Thymus (tissue), 11 donors: ENCODE measurements at regions not wholly inside any gene's neighbourhood (a gene's known extent, or its start where the extent isn't known, plus 50 kb on each side); places are given as distances from the start of the nearest gene placed in this dataset.

Source experiments
- DNase-seq, 9 donors: peaks; one replicate each; pipeline ENCODE4 v3.0.0-alpha.2; 2013; ENCODE audit warnings: low spot score in 9 of 9, low read depth in 6 of 9, missing footprints in 1 of 9
- H3K27ac ChIP-seq, 2 donors: one replicate each; pipeline ENCODE4 v1.5.1; 2013; ENCODE audit warnings: control low read depth in 1 of 2, low read depth in 1 of 2, low read length in 1 of 2, mild to moderate bottlenecking in 1 of 2, moderate library complexity in 1 of 2
- H3K27me3 ChIP-seq, 2 donors: one replicate each; pipeline ENCODE4 v1.5.1; 2013; ENCODE audit warnings: low read length in 1 of 2; ENCODE audit not compliant: control insufficient read depth in 2 of 2, insufficient read depth in 1 of 2
- H3K36me3 ChIP-seq, 2 donors: one replicate each; pipeline ENCODE4 v1.5.1; 2013; ENCODE audit warnings: low read length in 1 of 2, mild to moderate bottlenecking in 1 of 2, moderate library complexity in 1 of 2; ENCODE audit not compliant: control insufficient read depth in 2 of 2, insufficient read depth in 2 of 2
- H3K4me1 ChIP-seq, 2 donors: one replicate each; pipeline ENCODE4 v1.5.1; 2013; ENCODE audit warnings: low read length in 2 of 2; ENCODE audit not compliant: control insufficient read depth in 2 of 2, insufficient read depth in 2 of 2
- H3K4me3 ChIP-seq, 2 donors: one replicate each; pipeline ENCODE4 v1.5.1; 2013; ENCODE audit warnings: low read length in 2 of 2, control low read depth in 1 of 2, mild to moderate bottlenecking in 1 of 2
- H3K9me3 ChIP-seq, 2 donors: one replicate each; pipeline ENCODE4 v1.5.1; 2013; ENCODE audit warnings: low read length in 1 of 2, mild to moderate bottlenecking in 1 of 2; ENCODE audit not compliant: control insufficient read depth in 2 of 2, insufficient read depth in 1 of 2
- WGBS: extraction: QIAGEN DNeasy Blood & Tissue Kit; methylation state at CpG from one replicate; pipeline ENCODE4 v1.1.7; 2013; 5-methylcytosine and 5-hydroxymethylcytosine counted together
- donor health status: healthy.

DNA sequence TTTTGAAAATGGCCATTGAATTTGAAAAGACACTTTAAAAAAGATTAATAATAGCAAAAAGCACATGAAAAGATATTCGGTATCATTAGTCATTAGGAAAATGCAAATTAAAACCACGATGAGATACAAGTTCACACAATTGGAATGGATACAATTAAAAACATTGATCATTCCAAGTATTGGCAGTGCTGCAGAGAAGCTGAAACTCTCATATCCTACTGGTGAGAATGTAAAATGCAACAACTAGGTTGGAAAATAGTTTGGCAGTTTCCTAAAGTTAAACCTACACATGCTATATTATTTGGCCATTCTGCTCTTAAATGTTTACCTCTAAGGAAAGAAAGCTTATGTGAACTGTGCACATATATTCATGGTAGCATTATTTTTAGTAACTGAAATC, 838.7 kb upstream of the PRMT6 start:
- Histone ChIP-seq H3K27me3 (no peaks in the 10 kb centered on the region), H3K36me3 (no peaks in the 10 kb centered on the region), H3K4me3 (no peak overlapping the region), H3K27ac (no peak overlapping the region), H3K4me1 (no peaks in the 10 kb centered on the region), H3K9me3 (no peaks in the 10 kb centered on the region)
- 77% methylated on average over 2 of the region's 2 CpGs for WGBS
- DNase-seq: no peak

DNA sequence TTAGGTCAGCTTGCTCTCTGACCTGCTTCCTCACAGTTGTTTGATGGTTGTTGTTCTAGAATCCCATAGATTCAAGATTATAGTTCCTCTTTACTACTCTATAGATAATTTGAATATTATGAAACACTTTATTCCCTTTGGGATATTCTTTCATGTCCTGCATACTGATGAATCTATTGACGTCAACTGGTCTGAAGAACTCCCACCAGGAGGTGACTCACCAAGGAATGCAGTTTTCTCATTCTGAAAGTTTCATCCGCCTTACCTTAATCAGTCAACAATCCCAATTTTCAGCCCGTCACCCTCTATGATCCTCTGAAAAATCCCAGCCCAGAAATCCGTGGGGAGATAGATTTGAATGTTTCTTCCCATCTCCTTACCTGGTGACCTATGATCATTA, 834.1 kb upstream of the PRMT6 start:
- Histone ChIP-seq H3K36me3 (no peaks in the 10 kb centered on the region), H3K4me1 (no peaks in the 10 kb centered on the region), H3K9me3 (no peaks in the 10 kb centered on the region), H3K27ac (no peak overlapping the region), H3K4me3 (no peak overlapping the region), H3K27me3 (no peaks in the 10 kb centered on the region)
- DNase-seq: no peak
- WGBS: 93% methylated on average over 4 of the region's 4 CpGs

- no peak for DNase-seq
- no peak overlapping the region for H3K4me3 ChIP-seq
- no peaks in the 10 kb centered on the region for H3K36me3 ChIP-seq
- no peaks in the 10 kb centered on the region for H3K27me3 ChIP-seq
- H3K4me1 ChIP-seq: no peaks in the 10 kb centered on the region
- WGBS: 97% methylated on average over 1 of the region's 1 CpG
- no peak overlapping the region for H3K27ac ChIP-seq
- H3K9me3 ChIP-seq: no peaks in the 10 kb centered on the region
Measured at GRCh38 chr1:106223213-106223612, 833.3 kb upstream of the PRMT6 start.

DNA sequence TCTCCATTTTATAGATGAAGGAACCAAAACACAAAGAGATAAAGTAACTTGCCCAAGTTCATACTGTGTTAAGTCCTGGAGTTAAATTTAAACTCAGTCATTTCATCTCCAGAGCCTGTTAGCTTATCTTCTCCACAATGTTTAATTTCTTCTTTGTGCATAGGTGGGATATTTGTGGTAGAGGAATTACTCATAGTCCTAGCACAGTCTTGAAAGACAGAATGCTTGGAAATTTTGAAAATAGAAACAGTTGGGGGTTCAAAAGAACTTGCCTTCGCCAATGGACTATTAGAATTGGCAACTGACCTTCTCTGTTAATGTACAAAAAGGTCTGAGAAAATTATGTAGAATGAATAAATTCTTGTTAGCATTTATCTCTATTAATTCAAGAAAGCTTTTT, 832.0 kb upstream of the PRMT6 start:
- DNase-seq: no peak
- Histone ChIP-seq H3K4me3 (no peak overlapping the region), H3K4me1 (no peaks in the 10 kb centered on the region), H3K27ac (no peak overlapping the region), H3K27me3 (no peaks in the 10 kb centered on the region), H3K9me3 (no peaks in the 10 kb centered on the region), H3K36me3 (no peaks in the 10 kb centered on the region)
- WGBS: 85% methylated on average over 1 of the region's 1 CpG

GRCh38 chr1:106225403-106225802, 831.1 kb upstream of the PRMT6 start:
- no peaks in the 10 kb centered on the region for H3K27me3 ChIP-seq
- H3K4me3 ChIP-seq: no peak overlapping the region
- WGBS: 87% methylated on average over 3 of the region's 3 CpGs
- DNase-seq: no peak
- no peak overlapping the region for H3K27ac ChIP-seq
- H3K4me1 ChIP-seq: no peaks in the 10 kb centered on the region
- H3K36me3 ChIP-seq: no peaks in the 10 kb centered on the region
- no peaks in the 10 kb centered on the region for H3K9me3 ChIP-seq

DNA sequence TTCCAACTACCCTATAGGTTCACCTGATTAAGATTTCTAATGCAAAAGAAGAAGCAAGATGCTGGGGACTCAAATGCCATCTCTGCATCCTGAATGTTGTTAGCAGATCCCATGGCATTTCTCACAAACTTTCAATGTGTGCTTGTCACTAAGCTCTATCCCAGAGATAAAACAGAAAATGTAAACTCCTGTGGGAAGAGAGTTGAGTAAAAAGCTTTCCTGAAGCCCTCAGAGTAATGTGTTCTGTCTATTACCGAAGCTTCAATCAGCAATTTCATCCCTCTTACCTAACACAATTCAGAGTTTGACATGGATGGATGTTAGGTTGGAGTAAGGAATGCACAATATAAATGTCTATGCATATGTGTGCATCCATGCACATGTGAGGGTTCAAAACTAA, 829.9 kb upstream of the PRMT6 start:
- Histone ChIP-seq H3K27me3 (no peaks in the 10 kb centered on the region), H3K27ac (no peak overlapping the region), H3K4me1 (no peaks in the 10 kb centered on the region), H3K36me3 (no peaks in the 10 kb centered on the region), H3K4me3 (no peak overlapping the region), H3K9me3 (no peaks in the 10 kb centered on the region)
- no peak for DNase-seq
- WGBS: 86% methylated on average over 1 of the region's 1 CpG

GRCh38 chr1:106232128-106232527, 824.3 kb upstream of the PRMT6 start:
- Histone ChIP-seq H3K4me3 (no peak overlapping the region), H3K9me3 (peaks cover 0 to 2% of the 10 kb centered on the region in 2 donors), H3K4me1 (no peaks in the 10 kb centered on the region), H3K27ac (no peak overlapping the region), H3K36me3 (no peaks in the 10 kb centered on the region), H3K27me3 (no peaks in the 10 kb centered on the region)
- DNase-seq: no peak
- WGBS: 93% methylated on average over 1 of the region's 1 CpG

DNA sequence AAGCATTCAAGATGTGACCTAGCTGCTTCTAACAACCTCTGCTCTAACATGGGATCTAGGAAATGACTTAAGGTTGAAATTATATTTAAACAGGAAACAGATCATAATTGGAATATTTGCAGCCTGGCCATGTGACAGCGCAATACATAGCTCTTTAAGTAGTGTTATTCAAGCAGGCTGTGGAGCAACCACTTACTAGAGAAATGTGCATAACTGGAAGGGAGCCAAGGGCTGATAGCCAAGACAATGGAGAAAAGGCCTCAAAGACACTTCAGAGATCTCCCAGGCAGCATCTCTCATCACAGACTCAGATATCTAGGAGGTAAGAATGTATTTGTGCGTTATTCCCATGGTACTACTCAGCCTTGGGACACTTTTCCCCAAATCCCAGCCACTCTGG, 823.0 kb upstream of the PRMT6 start:
- no peak overlapping the region for H3K4me3 ChIP-seq
- 85% methylated on average over 2 of the region's 2 CpGs for WGBS
- DNase-seq: no peak

GRCh38 chr1:106249365-106249764, 807.1 kb upstream of the PRMT6 start:
- Histone ChIP-seq H3K27me3 (no peaks in the 10 kb centered on the region), H3K27ac (no peak overlapping the region), H3K9me3 (no peaks in the 10 kb centered on the region), H3K4me3 (no peak overlapping the region), H3K36me3 (no peaks in the 10 kb centered on the region), H3K4me1 (no peaks in the 10 kb centered on the region)
- no peak for DNase-seq

More for the DNA sequence above, 823.0 kb upstream of the PRMT6 start:
- peaks cover 0 to 2% of the 10 kb centered on the region in 2 donors for H3K9me3 ChIP-seq
- H3K4me1 ChIP-seq: no peaks in the 10 kb centered on the region
- no peaks in the 10 kb centered on the region for H3K27me3 ChIP-seq
- no peak overlapping the region for H3K27ac ChIP-seq
- no peaks in the 10 kb centered on the region for H3K36me3 ChIP-seq

DNA sequence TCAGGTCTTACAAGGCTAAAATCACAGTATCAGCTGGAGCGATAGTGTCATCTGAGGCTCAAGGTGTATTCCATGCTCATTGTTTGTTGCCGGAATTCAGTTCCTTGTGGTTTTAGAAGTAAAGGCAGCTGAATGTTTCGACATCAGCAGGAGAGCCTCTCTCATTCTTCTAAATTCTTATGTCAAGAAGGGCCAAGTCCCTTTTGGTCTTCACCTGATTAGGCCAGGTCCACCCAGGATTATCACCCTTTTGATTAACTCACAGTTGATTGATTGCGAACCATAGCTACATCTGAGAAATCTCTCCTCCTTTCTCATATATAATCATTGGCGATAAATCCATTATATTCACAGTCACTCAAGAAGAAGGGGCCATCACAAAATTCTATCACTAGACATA, 806.7 kb upstream of the PRMT6 start:
- H3K4me1 ChIP-seq: no peaks in the 10 kb centered on the region
- 76% methylated on average over 5 of the region's 5 CpGs for WGBS
- H3K4me3 ChIP-seq: no peak overlapping the region
- no peak for DNase-seq
- no peaks in the 10 kb centered on the region for H3K27me3 ChIP-seq
- no peaks in the 10 kb centered on the region for H3K9me3 ChIP-seq
- no peak overlapping the region for H3K27ac ChIP-seq
- no peaks in the 10 kb centered on the region for H3K36me3 ChIP-seq
